NB4 (cell line): ENCODE measurements at regions not wholly inside any gene's neighbourhood (a gene's known extent, or its start where the extent isn't known, plus 50 kb on each side); places are given as distances from the start of the nearest gene placed in this dataset.

Experiments used
- CTCF ChIP-seq: IDR thresholded peaks from one replicate; pipeline ENCODE4 v1.5.1; 2012; ENCODE audit warnings: low read depth, low read length
- MYC ChIP-seq: IDR thresholded peaks from 2 replicates; pipeline ENCODE4 v1.6.1; 2011; ENCODE audit warnings: low read depth, low read length
- POLR2A ChIP-seq: IDR thresholded peaks from 2 replicates; pipeline ENCODE4 v1.6.1; 2011; ENCODE audit warnings: mild to moderate bottlenecking; ENCODE audit not compliant: insufficient read length; ENCODE audit errors: extremely low read depth
- TF ChIP-seq, protein P1 (sequence below): IDR thresholded peaks from 2 replicates; pipeline ENCODE4 v1.6.1; 2011; ENCODE audit warnings: low read depth, low read length

GRCh38 chr12:111169456-111169855 is 199.4 kb downstream of the PHETA1 start:
- TF ChIP-seq CTCF (no peak), POLR2A (no peak), MYC (no peak)
- TF ChIP-seq, protein P1, sequence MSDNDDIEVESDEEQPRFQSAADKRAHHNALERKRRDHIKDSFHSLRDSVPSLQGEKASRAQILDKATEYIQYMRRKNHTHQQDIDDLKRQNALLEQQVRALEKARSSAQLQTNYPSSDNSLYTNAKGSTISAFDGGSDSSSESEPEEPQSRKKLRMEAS: no peak
